Uterus (tissue), 3 donors: ENCODE measurements at regions not wholly inside any gene's neighbourhood (a gene's known extent, or its start where the extent isn't known, plus 50 kb on each side); places are given as distances from the start of the nearest gene placed in this dataset.
"Not testable (repeated sequence)": the region's sequence is repeated elsewhere in the genome, so short reads cannot be mapped to it uniquely, and the experiment has no call there.

ENCODE experiments used
- DNase-seq, 2 donors: peaks; one replicate each; pipeline ENCODE4 v3.0.0-alpha.2; 2019 to 2020
- H3K27ac ChIP-seq, 2 donors: fragments of 200-600 bp; sonication (generic); 1 replicate in 1 of 2; 2 replicates in 1 of 2; pipeline ENCODE4 v1.5.1; 2016 to 2018
- H3K27me3 ChIP-seq, 2 donors: fragments of 200-600 bp; sonication (generic); one replicate each; pipeline ENCODE4 v1.5.1; 2018 to 2019; ENCODE audit warnings: control low read depth in 1 of 2
- H3K36me3 ChIP-seq, 2 donors: fragments of 200-600 bp; sonication (generic); one replicate each; pipeline ENCODE4 v1.5.1; 2019; ENCODE audit warnings: control low read depth in 1 of 2
- H3K4me1 ChIP-seq, 2 donors: fragments of 200-600 bp; sonication (generic); one replicate each; pipeline ENCODE4 v1.5.1; 2018 to 2019; ENCODE audit warnings: control low read depth in 1 of 2
- H3K4me3 ChIP-seq, 2 donors: fragments of 200-600 bp; sonication (generic); 1 replicate in 1 of 2; 2 replicates in 1 of 2; pipeline ENCODE4 v1.5.1; 2018 to 2019; ENCODE audit warnings: mild to moderate bottlenecking in 1 of 2
- H3K9me3 ChIP-seq, 2 donors: fragments of 200-600 bp; sonication (generic); one replicate each; pipeline ENCODE4 v1.5.1; 2019; ENCODE audit warnings: control low read depth in 1 of 2
- CTCF ChIP-seq, 4 experiments: fragments of 200-600 bp in 2 of 4; fragments of 450-650 bp in 2 of 4; sonication (generic) in 2 of 4; IDR thresholded peaks; one replicate each; pipeline ENCODE4 v1.5.1; 2016 to 2019; ENCODE audit warnings: antibody characterized with exemption in 4 of 4, mild to moderate bottlenecking in 2 of 4, moderate library complexity in 1 of 4
- POLR2A ChIP-seq, 2 donors: fragments of 450-650 bp; IDR thresholded peaks; one replicate each; pipeline ENCODE4 v1.6.1; 2016; ENCODE audit warnings: antibody characterized with exemption in 2 of 2, mild to moderate bottlenecking in 1 of 2, moderate library complexity in 1 of 2
- intact Hi-C: fragments of 100-400 bp; cut with DNase I; formaldehyde crosslinking; loops from one replicate; pipeline ENCODE4 v1.15.1; 2023; ENCODE audit warnings: low total_unique reads
- donor health status: DM: yes; HTN: yes; CAD: no.

- intact Hi-C loops = no loop called here
- Histone ChIP-seq H3K27me3 (no peaks in the 10 kb centered on the region), H3K4me1 (no peaks in the 10 kb centered on the region), H3K27ac (no peak overlapping the region), H3K9me3 (no peaks in the 10 kb centered on the region), H3K4me3 (no peak overlapping the region), H3K36me3 (no peaks in the 10 kb centered on the region)
- TF ChIP-seq POLR2A (IDR thresholded peaks at IDR 0.05) (no peak), CTCF (IDR thresholded peaks at IDR 0.05) (no peak)
- no peak for DNase-seq
Observed at GRCh38 chr2:75389271-75389670, 171.5 kb downstream of the EVA1A start.

GRCh38 chr2:75381032-75381431, 179.7 kb downstream of the EVA1A start:
- Histone ChIP-seq H3K4me1 (no peaks in the 10 kb centered on the region), H3K27ac (no peak overlapping the region)
- DNase-seq = no peak

GRCh38 chr2:75379476-75380210, 180.3 kb upstream of the TACR1 start:
- Histone ChIP-seq H3K36me3 (no peaks in the 10 kb centered on the region), H3K9me3 (no peaks in the 10 kb centered on the region), H3K27ac (no peak overlapping the region), H3K27me3 (no peaks in the 10 kb centered on the region), H3K4me1 (no peaks in the 10 kb centered on the region), H3K4me3 (no peak overlapping the region)
- intact Hi-C loops = no loop called here
- TF ChIP-seq CTCF (IDR thresholded peaks at IDR 0.05) (no peak), POLR2A (IDR thresholded peaks at IDR 0.05) (no peak)
- DNase-seq = no peak

More at GRCh38 chr2:75381032-75381431, 179.7 kb downstream of the EVA1A start:
- no peaks in the 10 kb centered on the region for H3K9me3 ChIP-seq
- no peaks in the 10 kb centered on the region for H3K27me3 ChIP-seq
- no peak for TF ChIP-seq CTCF (IDR thresholded peaks at IDR 0.05)
- TF ChIP-seq POLR2A (IDR thresholded peaks at IDR 0.05) = no peak
- H3K4me3 ChIP-seq = no peak overlapping the region
- intact Hi-C loops = no loop called here
- H3K36me3 ChIP-seq = no peaks in the 10 kb centered on the region

GRCh38 chr2:75375646-75376582, 176.6 kb upstream of the TACR1 start:
- Histone ChIP-seq H3K4me3 (no peak overlapping the region), H3K4me1 (no peaks in the 10 kb centered on the region), H3K27ac (no peak overlapping the region), H3K36me3 (no peaks in the 10 kb centered on the region), H3K9me3 (no peaks in the 10 kb centered on the region), H3K27me3 (no peaks in the 10 kb centered on the region)
- TF ChIP-seq POLR2A (IDR thresholded peaks at IDR 0.05) (no peak), CTCF (IDR thresholded peaks at IDR 0.05) (no peak)
- intact Hi-C loops = no loop called here
- no peak for DNase-seq

- H3K36me3 ChIP-seq, H3K4me1 ChIP-seq, H3K9me3 ChIP-seq, DNase-seq, H3K27ac ChIP-seq, intact Hi-C loops, H3K4me3 ChIP-seq, H3K27me3 ChIP-seq: not testable (repeated sequence)
Observed at GRCh38 chr2:75374414-75374957, 175.2 kb upstream of the TACR1 start.
